ENCODE measurements at regions not wholly inside any gene's neighbourhood (a gene's known extent, or its start where the extent isn't known, plus 50 kb on each side); places are given as distances from the start of the nearest gene placed in this dataset.
"Not testable (repeated sequence)": the region's sequence is repeated elsewhere in the genome, so short reads cannot be mapped to it uniquely, and the experiment has no call there.

GRCh38 chr10:8636371-8636770 lies 581.9 kb downstream of the GATA3 start:
- no peak for DNase-seq

GRCh38 chr10:8637640-8638039 lies 583.2 kb downstream of the GATA3 start:
- DNase-seq = no peak

- DNase-seq = no peak
Measured at GRCh38 chr10:8638088-8638672, 583.7 kb downstream of the GATA3 start.

- no peak for DNase-seq
Measured at GRCh38 chr10:8639486-8640185, 585.1 kb downstream of the GATA3 start.

- no peak for DNase-seq
Measured at GRCh38 chr10:8640301-8640700, 585.8 kb downstream of the GATA3 start.

- no peak for DNase-seq
Measured at GRCh38 chr10:8640878-8641277, 586.4 kb downstream of the GATA3 start.

- DNase-seq = no peak
Measured at GRCh38 chr10:8656261-8656660, 601.8 kb downstream of the GATA3 start.

- no peak for DNase-seq
Measured at GRCh38 chr10:8659982-8660381, 605.5 kb downstream of the GATA3 start.

GRCh38 chr10:8661886-8662285 lies 607.4 kb downstream of the GATA3 start:
- no peak for DNase-seq

GRCh38 chr10:8663131-8663530 lies 608.6 kb downstream of the GATA3 start:
- no peak for DNase-seq

- no peak for DNase-seq
Measured at GRCh38 chr10:8665322-8665721, 610.8 kb downstream of the GATA3 start.

- DNase-seq = no peak
Measured at GRCh38 chr10:8670461-8670860, 616.0 kb downstream of the GATA3 start.

GRCh38 chr10:8674230-8674629 lies 619.7 kb downstream of the GATA3 start:
- no peak for DNase-seq

GRCh38 chr10:8677642-8678041 lies 623.2 kb downstream of the GATA3 start:
- no peak for DNase-seq

GRCh38 chr10:8684916-8685315 lies 630.4 kb downstream of the GATA3 start:
- DNase-seq = not testable (repeated sequence)

GRCh38 chr10:8688881-8689280 lies 634.4 kb downstream of the GATA3 start:
- no peak for DNase-seq

- no peak for DNase-seq
Measured at GRCh38 chr10:8691498-8692017, 637.1 kb downstream of the GATA3 start.

GRCh38 chr10:8693635-8694034 lies 639.1 kb downstream of the GATA3 start:
- DNase-seq = not testable (repeated sequence)

- DNase-seq = no peak
Measured at GRCh38 chr10:8696746-8697145, 642.3 kb downstream of the GATA3 start.

GRCh38 chr10:8700689-8701088 lies 646.2 kb downstream of the GATA3 start:
- no peak for DNase-seq

GRCh38 chr10:8702181-8702580 lies 647.7 kb downstream of the GATA3 start:
- DNase-seq = no peak

- DNase-seq = no peak
Measured at GRCh38 chr10:8705415-8705814, 650.9 kb downstream of the GATA3 start.

GRCh38 chr10:8712656-8713055 lies 658.2 kb downstream of the GATA3 start:
- DNase-seq = no peak

GRCh38 chr10:8719971-8720370 lies 665.5 kb downstream of the GATA3 start:
- DNase-seq = no peak

- DNase-seq = no peak
Measured at GRCh38 chr10:8721650-8722049, 667.2 kb downstream of the GATA3 start.

Measured in CD4-positive, alpha-beta T cell treated with Interleukin-4 for 4 hours (primary cell).